Stomach (tissue), 8 donors: ENCODE measurements at regions not wholly inside any gene's neighbourhood (a gene's known extent, or its start where the extent isn't known, plus 50 kb on each side); places are given as distances from the start of the nearest gene placed in this dataset.

Experiments used
- DNase-seq, 2 donors: peaks; one replicate each; pipeline versions ENCODE4 v3.0.0 to v3.0.0-alpha.2; 2013 to 2019
- H3K27ac ChIP-seq, 5 donors: fragments of 200-600 bp in 4 of 5; sonication (generic) in 4 of 5; one replicate each; pipeline ENCODE4 v1.5.1; 2013 to 2019; ENCODE audit warnings: mild to moderate bottlenecking in 1 of 5, moderate library complexity in 1 of 5
- H3K27me3 ChIP-seq, 3 donors: fragments of 200-600 bp; sonication (generic); one replicate each; pipeline ENCODE4 v1.5.1; 2017 to 2019; ENCODE audit warnings: mixed run types in 1 of 3
- H3K36me3 ChIP-seq, 4 donors: fragments of 200-600 bp; sonication (generic); 1 replicate in 3 of 4; 2 replicates in 1 of 4; pipeline ENCODE4 v1.5.1; 2016 to 2019
- H3K4me1 ChIP-seq, 4 donors: fragments of 200-600 bp; sonication (generic); one replicate each; pipeline ENCODE4 v1.5.1; 2016 to 2019
- H3K4me3 ChIP-seq, 4 donors: fragments of 200-600 bp; sonication (generic) in 3 of 4; one replicate each; pipeline ENCODE4 v1.5.1; 2016 to 2019; ENCODE audit warnings: mild to moderate bottlenecking in 1 of 4
- H3K9me3 ChIP-seq, 4 donors: fragments of 200-600 bp; sonication (generic); one replicate each; pipeline ENCODE4 v1.5.1; 2016 to 2019
- EP300 ChIP-seq: sonication (generic); formaldehyde crosslinking; IDR thresholded peaks from one replicate; pipeline ENCODE4 v1.6.1; 2017; ENCODE audit warnings: antibody characterized with exemption
- POLR2A ChIP-seq, 4 donors: fragments of 450-650 bp; IDR thresholded peaks; one replicate each; pipeline ENCODE4 v1.6.1; 2016; ENCODE audit warnings: antibody characterized with exemption in 4 of 4, control low read depth in 2 of 4, mild to moderate bottlenecking in 1 of 4, moderate library complexity in 1 of 4
- POLR2AphosphoS5 ChIP-seq, 3 donors: sonication (generic); formaldehyde crosslinking; IDR thresholded peaks; one replicate each; pipeline ENCODE4 v1.6.1; 2016; ENCODE audit warnings: antibody characterized with exemption in 3 of 3
- WGBS, 5 donors: extraction: QIAGEN DNeasy Blood & Tissue Kit in 3 of 5; methylation state at CpG; one replicate each; pipeline versions ENCODE4 v1.1.5 to v1.1.7; 2013 to 2018; 5-methylcytosine and 5-hydroxymethylcytosine counted together
- intact Hi-C: fragments of 100-400 bp; cut with DNase I; formaldehyde crosslinking; loops from one replicate; pipeline ENCODE4 v1.15.1; 2023; ENCODE audit warnings: low total_unique reads
- TF ChIP-seq, protein P1 (sequence below), 7 experiments: fragments of 450-650 bp in 4 of 7; fragments of 200-600 bp in 3 of 7; sonication (generic) in 3 of 7; IDR thresholded peaks; one replicate each; pipeline ENCODE4 v1.5.1; 2016 to 2019; ENCODE audit warnings: antibody characterized with exemption in 7 of 7, control low read depth in 2 of 7, mild to moderate bottlenecking in 1 of 7
- donor health status: healthy with polysubstance abuse.
- donor health status: Bipolar disorder and iron deficiency.
- donor health status: healthy.

DNA sequence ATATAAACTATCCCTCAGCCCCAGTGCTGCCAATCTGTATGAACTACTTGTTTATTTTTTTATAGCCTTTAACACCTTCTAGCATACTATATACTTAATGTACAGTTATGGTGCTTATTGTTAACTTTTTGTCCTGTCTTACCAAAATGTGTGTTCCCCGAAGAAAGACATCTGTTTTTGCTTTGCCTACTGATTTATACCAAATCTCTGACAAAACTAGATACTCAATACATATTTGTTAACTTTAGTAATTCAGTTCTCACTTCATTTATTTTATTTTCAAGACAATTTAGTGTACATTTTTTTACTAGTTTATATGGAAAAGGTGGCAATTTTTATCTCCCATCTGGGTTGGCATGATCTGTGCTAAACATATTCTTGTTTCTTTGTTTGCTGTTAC, 824.3 kb upstream of the ATXN8OS start:
- no peak for DNase-seq
- intact Hi-C loops = no loop called here
- Histone ChIP-seq H3K27ac (no peak overlapping the region), H3K9me3 (no peaks in the 10 kb centered on the region), H3K27me3 (no peaks in the 10 kb centered on the region), H3K4me3 (no peak overlapping the region), H3K36me3 (no peaks in the 10 kb centered on the region), H3K4me1 (no peaks in the 10 kb centered on the region)
- WGBS, 5 donors = 60 to 80% (median 71%) methylated on average over 1 of the region's 1 CpG
- no peak for TF ChIP-seq EP300
- TF ChIP-seq POLR2AphosphoS5 (IDR thresholded peaks at IDR 0.05) = no peak
- TF ChIP-seq, protein P1, sequence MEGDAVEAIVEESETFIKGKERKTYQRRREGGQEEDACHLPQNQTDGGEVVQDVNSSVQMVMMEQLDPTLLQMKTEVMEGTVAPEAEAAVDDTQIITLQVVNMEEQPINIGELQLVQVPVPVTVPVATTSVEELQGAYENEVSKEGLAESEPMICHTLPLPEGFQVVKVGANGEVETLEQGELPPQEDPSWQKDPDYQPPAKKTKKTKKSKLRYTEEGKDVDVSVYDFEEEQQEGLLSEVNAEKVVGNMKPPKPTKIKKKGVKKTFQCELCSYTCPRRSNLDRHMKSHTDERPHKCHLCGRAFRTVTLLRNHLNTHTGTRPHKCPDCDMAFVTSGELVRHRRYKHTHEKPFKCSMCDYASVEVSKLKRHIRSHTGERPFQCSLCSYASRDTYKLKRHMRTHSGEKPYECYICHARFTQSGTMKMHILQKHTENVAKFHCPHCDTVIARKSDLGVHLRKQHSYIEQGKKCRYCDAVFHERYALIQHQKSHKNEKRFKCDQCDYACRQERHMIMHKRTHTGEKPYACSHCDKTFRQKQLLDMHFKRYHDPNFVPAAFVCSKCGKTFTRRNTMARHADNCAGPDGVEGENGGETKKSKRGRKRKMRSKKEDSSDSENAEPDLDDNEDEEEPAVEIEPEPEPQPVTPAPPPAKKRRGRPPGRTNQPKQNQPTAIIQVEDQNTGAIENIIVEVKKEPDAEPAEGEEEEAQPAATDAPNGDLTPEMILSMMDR (IDR thresholded peaks at IDR 0.05) = no peak
- no peak for TF ChIP-seq POLR2A (IDR thresholded peaks at IDR 0.05)

DNA sequence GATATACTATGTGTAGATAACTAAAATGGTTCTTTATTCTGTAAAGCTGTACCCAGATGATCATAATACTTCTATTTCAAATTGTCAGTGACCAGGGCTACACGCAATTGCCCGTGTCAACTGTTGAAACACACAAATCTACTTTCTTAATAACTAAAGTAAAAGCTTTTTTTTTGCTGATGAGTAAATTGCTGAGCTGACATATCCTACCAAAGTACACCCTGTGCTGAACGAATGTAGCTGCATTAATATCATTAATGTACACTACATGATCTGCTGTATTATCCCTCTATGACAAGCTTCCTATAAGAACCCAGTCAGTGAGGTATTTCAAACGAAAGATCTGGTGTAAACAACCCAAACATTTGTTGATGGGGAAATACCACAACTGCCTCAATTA, 827.2 kb upstream of the ATXN8OS start:
- intact Hi-C loops = no loop called here
- WGBS, 5 donors = 59 to 75% (median 70%) methylated on average over 4 of the region's 4 CpGs
- Histone ChIP-seq H3K36me3 (no peaks in the 10 kb centered on the region), H3K9me3 (no peaks in the 10 kb centered on the region), H3K27ac (no peak overlapping the region), H3K4me1 (no peaks in the 10 kb centered on the region), H3K27me3 (no peaks in the 10 kb centered on the region), H3K4me3 (no peak overlapping the region)
- no peak for DNase-seq
- TF ChIP-seq EP300 (no peak), POLR2A (IDR thresholded peaks at IDR 0.05) (no peak), POLR2AphosphoS5 (IDR thresholded peaks at IDR 0.05) (no peak)
- TF ChIP-seq, protein P1 (IDR thresholded peaks at IDR 0.05) = no peak

DNA sequence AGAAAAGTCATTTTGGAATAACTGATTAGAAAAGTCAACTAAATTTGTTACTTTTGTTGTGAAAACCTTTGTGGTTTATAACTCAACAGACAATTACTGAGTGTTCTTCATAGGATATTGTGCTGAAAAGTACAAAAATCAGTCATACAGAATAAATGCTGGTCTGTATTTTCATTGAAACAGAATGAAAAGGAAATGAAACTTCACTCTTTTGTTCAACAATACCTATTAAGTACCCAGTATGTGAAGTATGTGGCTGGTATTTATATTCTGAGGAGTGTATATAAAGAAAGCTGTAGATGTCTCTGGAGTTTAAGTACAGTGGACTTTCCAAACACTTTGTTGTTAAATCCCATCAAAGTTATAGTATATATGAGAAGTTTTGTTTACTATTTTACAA, 828.4 kb upstream of the ATXN8OS start:
- no peaks in the 10 kb centered on the region for H3K9me3 ChIP-seq
- H3K27me3 ChIP-seq = no peaks in the 10 kb centered on the region
- H3K27ac ChIP-seq = no peak overlapping the region
- intact Hi-C loops = no loop called here
- TF ChIP-seq, protein P1 (IDR thresholded peaks at IDR 0.05) = no peak
- TF ChIP-seq POLR2A (IDR thresholded peaks at IDR 0.05) = no peak
- no peak for TF ChIP-seq EP300
- no peak for TF ChIP-seq POLR2AphosphoS5 (IDR thresholded peaks at IDR 0.05)
- no peak for DNase-seq
- H3K4me3 ChIP-seq = no peak overlapping the region
- no peaks in the 10 kb centered on the region for H3K4me1 ChIP-seq
- no peaks in the 10 kb centered on the region for H3K36me3 ChIP-seq

DNA sequence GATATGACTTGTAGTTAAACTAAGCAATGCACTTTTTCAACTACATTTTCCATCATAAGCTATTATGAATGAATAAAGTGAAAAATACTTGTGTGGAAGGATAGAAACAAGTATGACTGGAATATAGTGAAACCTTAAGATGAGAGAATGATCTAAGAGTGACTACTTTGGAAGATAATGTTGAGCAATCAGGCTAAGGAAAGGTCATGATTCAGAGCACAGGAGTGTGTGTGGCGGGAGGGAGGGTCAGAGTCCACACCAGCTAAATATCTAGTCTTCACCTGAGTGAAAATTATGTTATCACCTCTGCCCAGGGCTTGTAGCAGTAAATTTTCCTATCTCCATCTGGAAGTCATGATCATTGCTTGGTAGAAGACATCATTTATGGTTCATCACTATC, 833.4 kb upstream of the ATXN8OS start:
- Histone ChIP-seq H3K27ac (no peak overlapping the region), H3K4me1 (no peaks in the 10 kb centered on the region), H3K4me3 (no peak overlapping the region), H3K9me3 (no peaks in the 10 kb centered on the region), H3K36me3 (no peaks in the 10 kb centered on the region), H3K27me3 (no peaks in the 10 kb centered on the region)
- WGBS, 5 donors = 68 to 78% (median 75%) methylated on average over 1 of the region's 1 CpG
- intact Hi-C loops = no loop called here
- DNase-seq = no peak
- TF ChIP-seq, protein P1 (IDR thresholded peaks at IDR 0.05) = no peak
- TF ChIP-seq EP300 (no peak), POLR2A (IDR thresholded peaks at IDR 0.05) (no peak), POLR2AphosphoS5 (IDR thresholded peaks at IDR 0.05) (no peak)
